ENCODE measurements at regions not wholly inside any gene's neighbourhood (a gene's known extent, or its start where the extent isn't known, plus 50 kb on each side); places are given as distances from the start of the nearest gene placed in this dataset.

GRCh38 chr17:72471296-72471695, 350.5 kb downstream of the SOX9 start:
- TF ChIP-seq, protein P1, sequence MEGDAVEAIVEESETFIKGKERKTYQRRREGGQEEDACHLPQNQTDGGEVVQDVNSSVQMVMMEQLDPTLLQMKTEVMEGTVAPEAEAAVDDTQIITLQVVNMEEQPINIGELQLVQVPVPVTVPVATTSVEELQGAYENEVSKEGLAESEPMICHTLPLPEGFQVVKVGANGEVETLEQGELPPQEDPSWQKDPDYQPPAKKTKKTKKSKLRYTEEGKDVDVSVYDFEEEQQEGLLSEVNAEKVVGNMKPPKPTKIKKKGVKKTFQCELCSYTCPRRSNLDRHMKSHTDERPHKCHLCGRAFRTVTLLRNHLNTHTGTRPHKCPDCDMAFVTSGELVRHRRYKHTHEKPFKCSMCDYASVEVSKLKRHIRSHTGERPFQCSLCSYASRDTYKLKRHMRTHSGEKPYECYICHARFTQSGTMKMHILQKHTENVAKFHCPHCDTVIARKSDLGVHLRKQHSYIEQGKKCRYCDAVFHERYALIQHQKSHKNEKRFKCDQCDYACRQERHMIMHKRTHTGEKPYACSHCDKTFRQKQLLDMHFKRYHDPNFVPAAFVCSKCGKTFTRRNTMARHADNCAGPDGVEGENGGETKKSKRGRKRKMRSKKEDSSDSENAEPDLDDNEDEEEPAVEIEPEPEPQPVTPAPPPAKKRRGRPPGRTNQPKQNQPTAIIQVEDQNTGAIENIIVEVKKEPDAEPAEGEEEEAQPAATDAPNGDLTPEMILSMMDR (IDR thresholded peaks at IDR 0.05) = no peak
- TF ChIP-seq POLR2A (IDR thresholded peaks at IDR 0.05) = no peak

All from heart left ventricle (tissue), 13 donors.